Activated naive CD8-positive, alpha-beta T cell treated with anti-CD3 and anti-CD28 coated beads for 36 hours (primary cell): ENCODE measurements at regions not wholly inside any gene's neighbourhood (a gene's known extent, or its start where the extent isn't known, plus 50 kb on each side); places are given as distances from the start of the nearest gene placed in this dataset.
"Not testable (repeated sequence)": the region's sequence is repeated elsewhere in the genome, so short reads cannot be mapped to it uniquely, and the experiment has no call there.

Source experiments
- DNase-seq: peaks from one replicate; pipeline ENCODE4 v3.0.0; 2021
- H3K27ac Mint-ChIP-seq: one replicate; pipeline ENCODE4 v1.8.0; 2022; ENCODE audit warnings: mild to moderate bottlenecking, moderate library complexity, mixed read lengths
- H3K27me3 Mint-ChIP-seq: one replicate; pipeline ENCODE4 v1.8.0; 2022; ENCODE audit warnings: mild to moderate bottlenecking, mixed read lengths
- H3K36me3 Mint-ChIP-seq: one replicate; pipeline ENCODE4 v1.8.0; 2021; ENCODE audit warnings: mild to moderate bottlenecking, mixed read lengths
- H3K4me1 Mint-ChIP-seq: one replicate; pipeline ENCODE4 v1.8.0; 2021; ENCODE audit warnings: mixed read lengths
- H3K4me3 Mint-ChIP-seq: one replicate; pipeline ENCODE4 v1.8.0; 2022; ENCODE audit warnings: mild to moderate bottlenecking, moderate library complexity, mixed read lengths
- H3K9me3 Mint-ChIP-seq: one replicate; pipeline ENCODE4 v1.8.0; 2022; ENCODE audit warnings: mixed read lengths

GRCh38 chr1:191714845-191715244, 443.4 kb upstream of the RGS18 start:
- Mint-ChIP-seq H3K9me3 (no peaks in the 10 kb centered on the region), H3K4me3 (no peak overlapping the region), H3K27ac (no peak overlapping the region), H3K36me3 (no peaks in the 10 kb centered on the region), H3K27me3 (no peaks in the 10 kb centered on the region), H3K4me1 (no peaks in the 10 kb centered on the region)
- no peak for DNase-seq

- Mint-ChIP-seq H3K9me3 (peaks cover 9% of the 10 kb centered on the region), H3K4me3 (no peak overlapping the region), H3K27ac (no peak overlapping the region), H3K4me1 (no peaks in the 10 kb centered on the region), H3K27me3 (no peaks in the 10 kb centered on the region), H3K36me3 (no peaks in the 10 kb centered on the region)
- DNase-seq, result no peak
These were observed 428.5 kb upstream of the RGS18 start for GRCh38 chr1:191729742-191730141.

- H3K36me3 Mint-ChIP-seq, H3K4me3 Mint-ChIP-seq, H3K27ac Mint-ChIP-seq, DNase-seq, H3K9me3 Mint-ChIP-seq, H3K27me3 Mint-ChIP-seq, H3K4me1 Mint-ChIP-seq: not testable (repeated sequence)
These were observed 426.5 kb upstream of the RGS18 start for GRCh38 chr1:191731608-191732302.

- Mint-ChIP-seq H3K27ac (no peak overlapping the region), H3K4me1 (no peaks in the 10 kb centered on the region)
These were observed 423.9 kb upstream of the RGS18 start for GRCh38 chr1:191734321-191734720.

GRCh38 chr1:191739544-191739943, 418.7 kb upstream of the RGS18 start:
- no peaks in the 10 kb centered on the region for H3K36me3 Mint-ChIP-seq
- no peak overlapping the region for H3K4me3 Mint-ChIP-seq
- no peaks in the 10 kb centered on the region for H3K4me1 Mint-ChIP-seq
- no peak for DNase-seq
- H3K27me3 Mint-ChIP-seq, result no peaks in the 10 kb centered on the region
- no peaks in the 10 kb centered on the region for H3K9me3 Mint-ChIP-seq
- H3K27ac Mint-ChIP-seq, result no peak overlapping the region

More at GRCh38 chr1:191734321-191734720, 423.9 kb upstream of the RGS18 start:
- Mint-ChIP-seq H3K36me3 (no peaks in the 10 kb centered on the region), H3K9me3 (peaks cover 7% of the 10 kb centered on the region), H3K27me3 (no peaks in the 10 kb centered on the region), H3K4me3 (no peak overlapping the region)
- DNase-seq, result no peak

- H3K27me3 Mint-ChIP-seq, result no peaks in the 10 kb centered on the region
- no peaks in the 10 kb centered on the region for H3K4me1 Mint-ChIP-seq
- no peak overlapping the region for H3K4me3 Mint-ChIP-seq
- no peaks in the 10 kb centered on the region for H3K36me3 Mint-ChIP-seq
- no peak overlapping the region for H3K27ac Mint-ChIP-seq
- no peak for DNase-seq
- peaks cover 2% of the 10 kb centered on the region for H3K9me3 Mint-ChIP-seq
These were observed 405.9 kb upstream of the RGS18 start for GRCh38 chr1:191752342-191752741.

GRCh38 chr1:191760016-191760415, 398.2 kb upstream of the RGS18 start:
- Mint-ChIP-seq H3K4me1 (no peaks in the 10 kb centered on the region), H3K4me3 (no peak overlapping the region), H3K27me3 (no peaks in the 10 kb centered on the region), H3K27ac (no peak overlapping the region), H3K9me3 (no peaks in the 10 kb centered on the region), H3K36me3 (no peaks in the 10 kb centered on the region)
- no peak for DNase-seq

GRCh38 chr1:191788551-191788950, 369.7 kb upstream of the RGS18 start:
- Mint-ChIP-seq H3K9me3 (peaks cover 3% of the 10 kb centered on the region), H3K27ac (no peak overlapping the region), H3K36me3 (no peaks in the 10 kb centered on the region), H3K27me3 (no peaks in the 10 kb centered on the region), H3K4me1 (no peaks in the 10 kb centered on the region), H3K4me3 (no peak overlapping the region)
- DNase-seq, result no peak

GRCh38 chr1:191798178-191798577, 360.1 kb upstream of the RGS18 start:
- Mint-ChIP-seq H3K36me3 (no peaks in the 10 kb centered on the region), H3K27me3 (no peaks in the 10 kb centered on the region), H3K4me1 (no peaks in the 10 kb centered on the region), H3K27ac (no peak overlapping the region), H3K9me3 (no peaks in the 10 kb centered on the region), H3K4me3 (no peak overlapping the region)
- DNase-seq, result no peak

- Mint-ChIP-seq H3K9me3 (peaks cover 1% of the 10 kb centered on the region), H3K4me3 (no peak overlapping the region), H3K36me3 (no peaks in the 10 kb centered on the region), H3K4me1 (no peaks in the 10 kb centered on the region), H3K27me3 (no peaks in the 10 kb centered on the region), H3K27ac (no peak overlapping the region)
- no peak for DNase-seq
These were observed 354.0 kb upstream of the RGS18 start for GRCh38 chr1:191804311-191804710.

- H3K4me1 Mint-ChIP-seq, H3K27ac Mint-ChIP-seq, DNase-seq, H3K4me3 Mint-ChIP-seq, H3K36me3 Mint-ChIP-seq, H3K27me3 Mint-ChIP-seq, H3K9me3 Mint-ChIP-seq: not testable (repeated sequence)
These were observed 344.7 kb upstream of the RGS18 start for GRCh38 chr1:191813593-191813992.

GRCh38 chr1:191818198-191818597, 340.1 kb upstream of the RGS18 start:
- Mint-ChIP-seq H3K4me3 (no peak overlapping the region), H3K27ac (no peak overlapping the region), H3K9me3 (peaks cover 3% of the 10 kb centered on the region), H3K27me3 (no peaks in the 10 kb centered on the region), H3K4me1 (no peaks in the 10 kb centered on the region), H3K36me3 (no peaks in the 10 kb centered on the region)
- no peak for DNase-seq

- no peaks in the 10 kb centered on the region for H3K4me1 Mint-ChIP-seq
- no peaks in the 10 kb centered on the region for H3K36me3 Mint-ChIP-seq
- DNase-seq, result no peak
- no peak overlapping the region for H3K4me3 Mint-ChIP-seq
- no peak overlapping the region for H3K27ac Mint-ChIP-seq
- H3K27me3 Mint-ChIP-seq, result no peaks in the 10 kb centered on the region
- peaks cover 6% of the 10 kb centered on the region for H3K9me3 Mint-ChIP-seq
These were observed 326.7 kb upstream of the RGS18 start for GRCh38 chr1:191831572-191831971.

- Mint-ChIP-seq H3K27me3 (no peaks in the 10 kb centered on the region), H3K4me1 (no peaks in the 10 kb centered on the region), H3K9me3 (no peaks in the 10 kb centered on the region), H3K27ac (no peak overlapping the region), H3K36me3 (no peaks in the 10 kb centered on the region), H3K4me3 (no peak overlapping the region)
- no peak for DNase-seq
These were observed 318.4 kb upstream of the RGS18 start for GRCh38 chr1:191839891-191840290.

GRCh38 chr1:191851799-191852595, 306.3 kb upstream of the RGS18 start:
- no peaks in the 10 kb centered on the region for H3K4me1 Mint-ChIP-seq
- DNase-seq, result no peak
- no peak overlapping the region for H3K4me3 Mint-ChIP-seq
- H3K9me3 Mint-ChIP-seq, result peaks cover 1% of the 10 kb centered on the region
- H3K36me3 Mint-ChIP-seq, result no peaks in the 10 kb centered on the region
- H3K27ac Mint-ChIP-seq, result no peak overlapping the region
- no peaks in the 10 kb centered on the region for H3K27me3 Mint-ChIP-seq

- no peak for DNase-seq
- Mint-ChIP-seq H3K4me1 (no peaks in the 10 kb centered on the region), H3K27ac (no peak overlapping the region), H3K9me3 (peaks cover 1% of the 10 kb centered on the region), H3K4me3 (no peak overlapping the region), H3K27me3 (no peaks in the 10 kb centered on the region), H3K36me3 (no peaks in the 10 kb centered on the region)
These were observed 305.4 kb upstream of the RGS18 start for GRCh38 chr1:191852907-191853306.
